Astrocyte of the hippocampus (primary cell): ENCODE measurements at regions not wholly inside any gene's neighbourhood (a gene's known extent, or its start where the extent isn't known, plus 50 kb on each side); places are given as distances from the start of the nearest gene placed in this dataset.
"Not testable (repeated sequence)": the region's sequence is repeated elsewhere in the genome, so short reads cannot be mapped to it uniquely, and the experiment has no call there.

Source experiments
- DNase-seq: peaks from one replicate; pipeline ENCODE4 v3.0.0; 2011; ENCODE audit warnings: low read depth, low spot score

- no peak for DNase-seq
Observed at GRCh38 chr13:65825039-65825438, 1405.1 kb downstream of the PCDH9 start.

DNA sequence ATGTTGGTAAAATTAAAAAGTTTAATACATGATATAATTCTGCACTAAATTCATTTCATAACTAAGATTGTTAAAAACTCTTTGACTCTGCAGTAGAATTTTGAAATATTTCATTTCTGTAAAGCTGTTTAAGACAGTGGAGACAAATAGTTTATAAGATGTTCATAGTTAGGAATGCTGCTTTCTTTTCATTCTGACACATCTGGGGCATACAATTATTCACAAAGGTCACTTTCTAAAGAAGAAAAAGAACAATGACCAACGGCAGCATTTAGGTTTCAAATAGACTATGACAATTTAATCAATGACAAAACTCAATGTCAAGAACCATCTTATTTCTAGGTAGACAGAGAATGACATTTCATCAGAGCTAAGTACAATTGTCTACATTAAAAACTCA is 1422.1 kb downstream of the PCDH9 start:
- DNase-seq, result peak; percentile 11

- DNase-seq, result no peak
Observed at GRCh38 chr13:65803530-65804392, 1426.4 kb downstream of the PCDH9 start.

DNA sequence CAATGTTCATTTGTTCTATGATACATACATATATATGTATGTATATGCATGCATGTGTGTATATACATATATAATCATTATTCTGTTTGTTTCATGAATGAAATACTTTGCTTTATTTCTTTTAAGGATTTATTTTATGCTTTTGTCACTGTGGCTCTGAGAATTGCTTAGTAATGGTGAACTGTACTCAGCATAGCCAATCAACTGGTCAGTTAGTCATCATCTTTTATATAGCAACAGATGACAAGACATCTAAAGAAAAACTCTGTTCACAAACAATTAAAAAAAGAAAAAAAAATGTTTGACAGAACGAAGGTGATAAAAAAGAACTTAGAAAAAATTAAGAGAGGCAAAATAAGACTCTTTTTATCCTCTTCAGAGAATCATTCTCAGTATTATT is 1440.3 kb downstream of the PCDH9 start:
- DNase-seq, result peak; percentile 17

- DNase-seq, result no peak
Observed at GRCh38 chr13:65787082-65787481, 1443.1 kb downstream of the PCDH9 start.

GRCh38 chr13:65784088-65784816 is 1445.9 kb downstream of the PCDH9 start:
- no peak for DNase-seq

GRCh38 chr13:65783383-65783782 is 1446.8 kb downstream of the PCDH9 start:
- DNase-seq, result no peak

DNA sequence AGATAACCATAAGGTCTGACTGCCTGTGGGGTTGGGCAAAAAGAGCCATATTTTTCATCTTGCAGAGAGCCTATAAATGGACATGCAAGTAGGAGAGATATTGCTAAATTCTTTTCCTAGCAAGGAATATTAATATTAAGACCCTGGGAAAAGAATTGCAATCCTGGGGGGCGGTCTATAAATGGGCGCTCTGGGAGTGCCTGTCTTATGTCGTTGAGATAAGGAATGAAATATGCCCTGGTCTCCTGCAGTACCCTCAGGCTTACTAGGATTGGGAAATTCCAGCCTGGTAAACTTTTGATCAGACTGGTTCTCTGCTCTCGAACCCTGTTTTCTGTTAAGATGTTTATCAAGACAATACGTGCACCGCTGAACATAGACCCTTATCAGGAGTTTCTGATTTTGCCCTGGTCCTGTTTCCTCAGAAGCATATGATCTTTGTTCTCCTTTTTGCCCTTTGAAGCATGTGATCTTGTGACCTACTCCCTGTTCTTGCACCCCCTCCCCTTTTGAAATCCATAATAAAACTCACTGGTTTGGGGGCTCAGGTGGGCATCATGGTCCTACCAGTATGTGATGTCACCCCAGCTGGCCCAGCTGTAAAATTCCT is 1458.3 kb downstream of the PCDH9 start:
- DNase-seq, result not testable (repeated sequence)

DNA sequence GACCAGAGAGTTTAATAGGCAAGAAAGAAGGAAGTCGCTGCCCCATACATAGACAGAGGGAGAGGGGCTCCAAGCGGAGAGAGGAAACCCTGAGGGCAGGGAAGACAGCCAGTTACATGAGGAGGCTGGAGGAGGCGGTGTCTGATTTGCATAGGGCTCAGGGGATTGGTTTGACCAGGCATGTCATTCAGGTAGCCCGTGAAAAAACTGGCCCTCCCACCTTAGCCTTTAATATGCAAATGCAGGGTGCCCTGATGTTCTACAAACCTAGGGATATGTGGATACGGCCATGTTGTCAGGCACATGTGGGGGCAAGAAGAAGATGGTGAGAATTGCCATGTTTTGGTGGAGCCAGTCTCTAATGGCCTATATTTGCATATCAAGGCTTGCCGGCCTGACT is 1461.6 kb downstream of the PCDH9 start:
- no peak for DNase-seq

GRCh38 chr13:65763811-65764210 is 1466.3 kb downstream of the PCDH9 start:
- DNase-seq, result no peak

- DNase-seq, result no peak
Observed at GRCh38 chr13:65762012-65762411, 1468.1 kb downstream of the PCDH9 start.

DNA sequence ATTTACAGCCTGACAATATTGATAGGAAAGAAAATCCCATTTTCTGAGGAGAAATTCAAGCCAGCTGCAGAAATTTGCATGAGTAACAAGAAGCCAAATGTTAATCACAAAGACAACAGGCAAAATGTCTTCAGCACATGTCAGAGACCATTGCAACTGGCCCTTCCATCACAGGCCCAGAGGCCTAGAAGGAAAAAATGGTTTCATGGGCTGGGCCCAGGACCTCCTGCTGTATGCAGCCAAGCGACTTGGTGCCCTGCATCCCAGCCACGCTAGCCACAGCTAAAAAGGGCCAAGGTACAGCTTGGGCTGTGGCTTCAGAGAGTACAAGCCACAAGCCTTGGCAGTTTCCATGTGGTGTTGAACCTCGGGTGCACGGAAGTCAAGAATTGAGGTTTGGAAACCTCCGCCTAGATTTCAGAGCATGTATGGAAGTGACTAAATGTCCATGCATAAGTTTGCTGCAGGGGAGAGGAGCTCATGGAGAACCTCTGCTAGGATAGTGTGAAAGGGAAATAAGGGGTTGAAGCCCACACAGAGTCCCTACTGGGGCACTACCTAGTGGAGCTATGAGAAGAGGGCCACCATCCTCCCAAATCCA is 1474.0 kb downstream of the PCDH9 start:
- no peak for DNase-seq

DNA sequence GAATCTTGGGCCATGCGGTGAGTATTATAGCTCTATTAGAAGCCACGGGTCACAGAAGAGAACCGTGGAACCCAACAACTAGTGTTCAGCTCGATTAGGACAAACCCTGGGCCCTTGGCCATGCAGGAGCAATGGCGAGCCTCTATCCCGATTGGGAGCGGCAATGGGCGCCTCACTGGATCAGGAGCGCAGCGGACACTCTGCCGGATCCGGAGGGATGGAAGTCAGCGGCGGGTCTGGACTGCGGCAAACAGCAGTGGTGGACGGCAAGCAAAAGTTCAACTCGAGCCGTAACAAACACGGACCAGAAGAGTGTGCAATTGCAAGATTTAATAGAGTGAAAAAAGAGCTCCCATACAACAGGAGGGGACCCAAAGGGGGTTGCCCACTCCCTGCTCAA is 1481.9 kb downstream of the PCDH9 start:
- no peak for DNase-seq

GRCh38 chr13:65746406-65746921 is 1483.7 kb downstream of the PCDH9 start:
- DNase-seq, result no peak

DNA sequence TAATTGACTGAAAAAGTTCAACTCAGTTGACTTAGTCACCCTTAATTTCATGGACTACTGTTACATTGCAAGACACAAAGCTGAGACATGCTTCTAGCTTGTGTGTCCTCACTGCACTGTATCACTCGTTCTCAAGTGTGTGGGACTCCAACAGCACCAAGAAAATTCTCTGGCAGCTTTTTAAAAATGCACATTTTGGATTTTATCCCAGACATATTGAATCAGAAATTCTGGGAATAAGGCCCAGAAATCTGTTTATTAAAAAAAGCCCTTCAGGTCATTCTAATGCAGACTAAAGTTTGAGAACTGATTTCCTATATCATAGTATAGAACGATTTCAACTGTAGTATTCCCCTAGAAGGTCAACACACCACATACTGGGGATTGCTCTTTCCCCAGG is 1485.3 kb downstream of the PCDH9 start:
- DNase-seq, result no peak

DNA sequence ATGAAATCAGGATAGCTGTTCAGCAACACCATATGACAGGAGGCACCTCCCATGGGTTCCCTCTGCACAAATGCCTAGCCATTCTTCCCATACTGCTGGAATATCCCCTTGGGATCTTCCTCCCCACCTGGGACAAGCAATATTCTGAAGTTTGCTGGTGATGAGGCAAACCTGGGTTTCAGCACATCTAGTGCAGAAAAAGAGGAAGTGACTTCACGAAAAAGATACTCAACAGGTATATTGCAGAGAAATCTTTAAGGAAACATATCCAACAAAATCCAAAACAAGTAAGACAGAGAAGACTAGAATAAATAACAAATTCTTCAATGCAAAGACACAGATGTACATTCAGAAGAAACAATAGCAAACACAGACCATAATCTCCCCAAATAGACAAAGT is 1497.0 kb downstream of the PCDH9 start:
- DNase-seq, result no peak

DNA sequence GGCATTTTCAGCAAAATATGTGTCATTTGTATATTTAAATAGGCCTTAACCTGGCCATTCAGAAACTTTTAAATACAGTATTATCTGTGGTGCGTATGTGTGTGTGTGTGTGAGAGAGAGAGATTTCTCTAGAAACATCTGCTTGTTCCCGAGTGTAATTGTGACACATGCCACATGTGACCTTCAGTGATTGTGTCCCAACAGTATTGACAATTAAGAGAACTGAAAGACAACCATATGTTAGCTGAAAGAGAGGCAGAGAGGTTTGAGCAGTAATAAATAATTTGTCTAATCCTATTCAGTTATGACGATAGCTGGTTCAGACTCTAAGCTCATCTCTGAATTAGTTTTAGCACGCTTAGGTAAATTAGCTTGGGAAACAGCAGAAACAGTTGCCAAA is 1503.1 kb downstream of the PCDH9 start:
- DNase-seq, result no peak

DNA sequence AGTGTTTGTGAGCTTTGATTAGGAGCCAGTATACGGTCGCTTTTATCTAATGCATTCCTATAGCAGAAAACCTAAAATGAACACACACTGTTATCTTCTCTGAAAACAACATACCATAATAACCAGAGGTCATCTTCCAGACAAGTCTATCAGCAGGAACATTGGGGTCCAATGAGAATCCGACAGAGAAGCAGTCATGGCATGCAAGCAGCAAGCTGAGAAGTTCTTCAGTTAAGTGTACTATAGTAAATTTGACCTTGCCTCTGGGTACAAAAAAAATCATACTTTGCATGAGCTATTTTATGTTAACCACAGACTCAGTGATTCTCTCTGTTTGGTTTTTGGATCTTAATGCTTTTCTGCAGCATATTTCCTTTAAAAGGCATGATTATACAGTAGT is 1505.1 kb downstream of the PCDH9 start:
- DNase-seq, result peak; percentile 2

GRCh38 chr13:65724226-65724625 is 1505.9 kb downstream of the PCDH9 start:
- peak; percentile 17 for DNase-seq

DNA sequence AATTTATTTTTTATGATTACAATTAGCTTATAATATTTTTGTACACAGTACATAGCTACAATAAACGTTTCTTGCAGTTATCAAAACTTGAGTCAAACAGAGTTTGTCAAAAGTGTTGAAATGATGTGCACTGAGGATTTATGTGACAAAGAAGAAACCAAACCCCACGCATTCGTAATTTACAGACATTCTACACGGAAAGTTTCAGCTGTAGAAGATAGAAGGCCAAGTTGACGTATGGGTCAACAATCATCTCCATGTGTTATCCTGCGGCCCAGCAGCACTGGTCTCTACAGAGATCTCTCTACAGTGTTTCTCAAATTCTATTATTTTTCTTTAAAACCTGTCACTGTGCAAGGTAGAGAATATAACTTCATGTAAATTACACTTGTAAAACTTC is 1507.6 kb downstream of the PCDH9 start:
- DNase-seq, result no peak

- DNase-seq, result no peak
Observed at GRCh38 chr13:65719831-65720230, 1510.3 kb downstream of the PCDH9 start.

GRCh38 chr13:65710514-65710913 is 1519.6 kb downstream of the PCDH9 start:
- DNase-seq, result no peak
